Heart right ventricle (tissue), 16 donors: ENCODE measurements at regions not wholly inside any gene's neighbourhood (a gene's known extent, or its start where the extent isn't known, plus 50 kb on each side); places are given as distances from the start of the nearest gene placed in this dataset.

Experiments used
- ATAC-seq, 8 donors: fragments of 200-7000 bp; cut with Tn5 transposase; one replicate each; pipeline ENCODE4 v1.9.1; 2020; ENCODE audit warnings: mild to moderate bottlenecking in 8 of 8, moderate library complexity in 8 of 8, moderate number of reproducible peaks in 1 of 8
- DNase-seq, 2 donors: peaks; one replicate each; pipeline ENCODE4 v3.0.0-alpha.2; 2020
- H3K27ac ChIP-seq, 10 donors: fragments of 200-600 bp; sonication (generic) in 2 of 10; one replicate each; pipeline versions ENCODE4 v1.5.0 to v1.8.0; 2020 to 2022; ENCODE audit warnings: mild to moderate bottlenecking in 3 of 10
- H3K27me3 ChIP-seq, 7 donors: fragments of 200-600 bp; one replicate each; pipeline ENCODE4 v1.8.0; 2021 to 2022; ENCODE audit warnings: mild to moderate bottlenecking in 2 of 7
- H3K36me3 ChIP-seq, 9 donors: fragments of 200-600 bp; sonication (generic) in 1 of 9; one replicate each; pipeline versions ENCODE4 v1.5.0 to v1.8.0; 2020 to 2022; ENCODE audit warnings: mild to moderate bottlenecking in 2 of 9
- H3K4me1 ChIP-seq, 9 donors: fragments of 200-600 bp; sonication (generic) in 1 of 9; one replicate each; pipeline versions ENCODE4 v1.5.0 to v1.8.0; 2020 to 2022; ENCODE audit warnings: mild to moderate bottlenecking in 4 of 9
- H3K4me3 ChIP-seq, 10 donors: fragments of 200-600 bp; sonication (generic) in 2 of 10; one replicate each; pipeline versions ENCODE4 v1.5.0 to v1.8.0; 2020 to 2022; ENCODE audit warnings: mild to moderate bottlenecking in 7 of 10, moderate library complexity in 2 of 10
- H3K9me3 ChIP-seq, 11 donors: fragments of 200-600 bp in 10 of 11; sonication (generic) in 2 of 11; one replicate each; pipeline versions ENCODE4 v1.5.0 to v1.8.0; 2013 to 2022; ENCODE audit warnings: mild to moderate bottlenecking in 2 of 11, control low read depth in 1 of 11, moderate library complexity in 1 of 11
- WGBS, 2 donors: extraction: QIAGEN DNeasy Blood & Tissue Kit; methylation state at CpG; one replicate each; pipeline ENCODE4 v1.1.7; 2013; ENCODE audit warnings: inconsistent platforms in 1 of 2; 5-methylcytosine and 5-hydroxymethylcytosine counted together
- intact Hi-C, 10 donors: fragments of 100-400 bp; cut with DNase I; formaldehyde crosslinking; loops; one replicate each; pipeline versions ENCODE4 v1.11.1 to v1.14.2; 2022
- TF ChIP-seq, protein P1 (sequence below), 9 donors: fragments of 200-600 bp; sonication (generic) in 2 of 9; IDR thresholded peaks; one replicate each; pipeline versions ENCODE4 v1.5.0 to v1.8.0; 2021 to 2022; ENCODE audit warnings: antibody characterized with exemption in 9 of 9, mild to moderate bottlenecking in 5 of 9, moderate library complexity in 1 of 9
- donor health status: Arrhythmogenic right ventricular cardiomyopathy.
- donor health status: ischemic (EF 13 %, LVEDD 7.1; RV severe dilation, severe dysfunction).
- donor health status: healthy with polysubstance abuse.
- donor health status: DM: no; HTN: yes; CAD: no.
- donor health status: DM: no; HTN: no; CAD: no.
- donor health status: ischemic (EF 25% LVEDD 6.9; RV normal size, moderate dysfunction).
- donor health status: ischemic (EF 25% LVEDD 5.7; RV mildly dilated, moderate dysfunction).
- donor health status: healthy.
- donor health status: DM: yes; HTN: yes; CAD: no.
- donor health status: Ischemic cardiomyopathy.
- donor health status: ischemic (EF 35%, LVEDD 5.7; RV mildly dilated, moderate dysfunction).
- donor health status: nonischemic (EF 11% LVEDD 7.7; RV severe dilation, severe dysfunction).
- donor health status: DM: yes; HTN: yes; CAD: no.
- donor health status: PGD.
- donor health status: ischemic (EF 29% LVEDD 5.4; RV normal size, mild dysfunction).
- donor health status: nonischemic (EF 23%, LVEDD 6.1; RV moderate dilation, normal function).

GRCh38 chr7:127514499-127514898 lies 70.9 kb downstream of the GCC1 start:
- Histone ChIP-seq H3K27ac (no peak overlapping the region), H3K27me3 (peaks cover 0 to 25% (median 12%) of the 10 kb centered on the region in 7 donors), H3K36me3 (no peaks in the 10 kb centered on the region), H3K9me3 (no peaks in the 10 kb centered on the region), H3K4me3 (no peak overlapping the region), H3K4me1 (no peaks in the 10 kb centered on the region)
- DNase-seq, result no peak
- TF ChIP-seq, protein P1, sequence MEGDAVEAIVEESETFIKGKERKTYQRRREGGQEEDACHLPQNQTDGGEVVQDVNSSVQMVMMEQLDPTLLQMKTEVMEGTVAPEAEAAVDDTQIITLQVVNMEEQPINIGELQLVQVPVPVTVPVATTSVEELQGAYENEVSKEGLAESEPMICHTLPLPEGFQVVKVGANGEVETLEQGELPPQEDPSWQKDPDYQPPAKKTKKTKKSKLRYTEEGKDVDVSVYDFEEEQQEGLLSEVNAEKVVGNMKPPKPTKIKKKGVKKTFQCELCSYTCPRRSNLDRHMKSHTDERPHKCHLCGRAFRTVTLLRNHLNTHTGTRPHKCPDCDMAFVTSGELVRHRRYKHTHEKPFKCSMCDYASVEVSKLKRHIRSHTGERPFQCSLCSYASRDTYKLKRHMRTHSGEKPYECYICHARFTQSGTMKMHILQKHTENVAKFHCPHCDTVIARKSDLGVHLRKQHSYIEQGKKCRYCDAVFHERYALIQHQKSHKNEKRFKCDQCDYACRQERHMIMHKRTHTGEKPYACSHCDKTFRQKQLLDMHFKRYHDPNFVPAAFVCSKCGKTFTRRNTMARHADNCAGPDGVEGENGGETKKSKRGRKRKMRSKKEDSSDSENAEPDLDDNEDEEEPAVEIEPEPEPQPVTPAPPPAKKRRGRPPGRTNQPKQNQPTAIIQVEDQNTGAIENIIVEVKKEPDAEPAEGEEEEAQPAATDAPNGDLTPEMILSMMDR (IDR thresholded peaks at IDR 0.05), result peak in 7 of 9 donors; percentile 26 to 57 (median 44)
- intact Hi-C loops, result loop anchor here in 4 of 10 donors (5.0 to 10.0 kb wide), 3 partner anchors 167 to 712 kb away; no protein-coding TSS in a partner anchor
- ATAC-seq, result peak in 3 of 8 donors; percentile 44 to 67 (median 50)

- TF ChIP-seq, protein P1 (IDR thresholded peaks at IDR 0.05), result no peak
- Histone ChIP-seq H3K4me1 (no peaks in the 10 kb centered on the region), H3K4me3 (no peak overlapping the region), H3K27me3 (peaks cover 0 to 35% (median 13%) of the 10 kb centered on the region in 7 donors), H3K27ac (no peak overlapping the region), H3K9me3 (no peaks in the 10 kb centered on the region), H3K36me3 (no peaks in the 10 kb centered on the region)
- ATAC-seq (no peak), DNase-seq (no peak)
- intact Hi-C loops, result loop anchor here in 4 of 10 donors (5.0 to 10.0 kb wide), 3 partner anchors 166 to 711 kb away; no protein-coding TSS in a partner anchor
- 78 to 82% methylated on average over 11 of the region's 11 CpGs for WGBS, 2 donors
Measured at GRCh38 chr7:127513311-127513710, 72.1 kb downstream of the GCC1 start.

- ATAC-seq, result no peak
- TF ChIP-seq, protein P1 (IDR thresholded peaks at IDR 0.05), result no peak
- Histone ChIP-seq H3K36me3 (no peaks in the 10 kb centered on the region), H3K9me3 (no peaks in the 10 kb centered on the region), H3K27me3 (peaks cover 0 to 34% (median 17%) of the 10 kb centered on the region in 7 donors), H3K4me1 (no peaks in the 10 kb centered on the region), H3K27ac (no peak overlapping the region), H3K4me3 (no peak overlapping the region)
- no peak for DNase-seq
- WGBS, 2 donors, result 65 to 71% methylated on average over 6 of the region's 6 CpGs
- intact Hi-C loops, result loop anchor here in 4 of 10 donors (5.0 to 10.0 kb wide), 3 partner anchors 165 to 710 kb away; no protein-coding TSS in a partner anchor
Measured at GRCh38 chr7:127512663-127513062, 72.7 kb downstream of the GCC1 start.

DNA sequence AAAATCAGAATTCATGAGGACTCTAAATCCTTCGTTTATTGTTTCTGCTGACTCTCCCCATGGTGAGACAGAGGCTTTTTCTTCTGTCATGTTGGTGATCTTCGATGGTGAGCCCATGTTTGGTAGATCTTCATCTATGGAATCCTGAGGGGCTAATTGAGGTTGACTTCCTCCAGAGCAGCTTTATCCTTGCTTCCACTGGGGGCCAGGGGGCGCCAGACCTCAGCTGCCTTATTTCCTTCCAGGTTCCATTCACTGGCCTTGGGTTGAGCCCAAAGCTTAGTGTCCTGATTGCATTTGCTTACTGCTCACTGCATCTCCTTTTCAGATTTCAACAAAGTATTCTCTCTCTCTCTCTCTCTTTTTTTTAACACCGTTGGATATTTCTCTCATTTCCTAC lies 80.7 kb downstream of the GCC1 start:
- DNase-seq, result peak in 1 of 2 donors; percentile 16
- Histone ChIP-seq H3K9me3 (peaks cover 0 to 9% (median 0%) of the 10 kb centered on the region in 11 donors), H3K27me3 (peaks cover 0 to 29% (median 11%) of the 10 kb centered on the region in 7 donors), H3K27ac (no peak overlapping the region), H3K36me3 (no peaks in the 10 kb centered on the region), H3K4me1 (no peaks in the 10 kb centered on the region), H3K4me3 (no peak overlapping the region)
- ATAC-seq, result no peak
- intact Hi-C loops, result loop anchor here in 1 of 10 donors (10.0 kb wide), 1 partner anchor 60 kb away; no protein-coding TSS in a partner anchor
- TF ChIP-seq, protein P1 (IDR thresholded peaks at IDR 0.05), result peak in 7 of 9 donors; percentile 8 to 44 (median 34)
- WGBS, 2 donors, result 21 to 28% methylated on average over 3 to 4 of the region's 4 CpGs
